Tongue (tissue), 1 donor: ENCODE measurements at regions not wholly inside any gene's neighbourhood (a gene's known extent, or its start where the extent isn't known, plus 50 kb on each side); places are given as distances from the start of the nearest gene placed in this dataset.
"Not testable (repeated sequence)": the region's sequence is repeated elsewhere in the genome, so short reads cannot be mapped to it uniquely, and the experiment has no call there.

ENCODE experiments used
- DNase-seq: peaks from one replicate; pipeline ENCODE4 v3.0.0-alpha.2; 2015

GRCh38 chr14:106006716-106007115 lies 480.3 kb downstream of the TMEM121 start:
- not testable (repeated sequence) for DNase-seq

DNA sequence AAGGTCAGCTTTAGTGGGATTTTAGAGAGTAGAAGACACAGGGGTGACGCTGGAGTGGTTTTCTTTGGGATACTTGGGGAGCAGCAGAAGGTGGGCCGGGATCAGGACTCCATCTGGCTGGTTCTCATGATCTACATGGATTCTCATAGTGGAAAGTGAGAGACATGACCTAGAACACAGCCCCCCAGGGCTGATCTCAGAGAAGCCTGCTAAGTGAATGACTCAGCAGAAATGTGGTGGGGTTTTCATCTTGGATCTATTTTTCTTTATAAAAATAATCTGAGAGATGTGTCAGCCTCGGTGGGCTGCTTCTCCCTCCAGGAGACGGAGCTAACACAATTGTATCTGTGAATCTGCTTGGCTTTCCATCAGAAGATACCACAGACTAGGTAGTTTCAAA lies 484.4 kb downstream of the TMEM121 start:
- DNase-seq: no peak

DNA sequence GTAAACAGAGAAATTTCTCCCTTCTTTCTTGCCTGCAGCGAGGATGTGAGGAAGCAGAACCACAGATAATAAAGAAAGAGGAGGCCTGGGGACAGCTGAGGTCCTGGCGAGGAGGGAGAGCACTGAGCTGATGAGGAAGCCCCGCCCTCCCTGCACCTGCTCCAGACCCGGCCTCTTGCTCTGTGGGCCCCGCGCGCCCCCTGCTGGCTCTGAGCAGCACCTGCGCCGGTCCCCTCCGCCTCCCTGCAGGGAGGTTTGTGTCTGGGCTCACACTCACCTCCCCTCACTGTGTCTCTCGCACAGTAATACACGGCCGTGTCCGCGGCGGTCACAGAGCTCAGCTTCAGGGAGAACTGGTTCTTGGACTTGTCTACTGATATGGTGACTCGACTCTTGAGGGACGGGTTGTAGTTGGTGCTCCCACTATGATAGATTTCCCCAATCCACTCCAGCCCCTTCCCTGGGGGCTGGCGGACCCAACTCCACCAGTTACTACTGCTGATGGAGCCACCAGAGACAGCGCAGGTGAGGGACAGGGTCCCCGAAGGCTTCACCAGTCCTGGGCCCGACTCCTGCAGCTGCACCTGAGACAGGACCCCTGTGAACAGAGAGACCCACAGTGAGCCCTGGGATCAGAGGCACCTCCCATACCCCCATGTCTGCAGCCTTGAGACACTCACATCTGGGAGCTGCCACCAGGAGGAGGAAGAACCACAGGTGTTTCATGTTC lies 485.4 kb downstream of the TMEM121 start:
- DNase-seq: not testable (repeated sequence)

GRCh38 chr14:106012361-106012725 lies 486.0 kb downstream of the TMEM121 start:
- DNase-seq: not testable (repeated sequence)

DNA sequence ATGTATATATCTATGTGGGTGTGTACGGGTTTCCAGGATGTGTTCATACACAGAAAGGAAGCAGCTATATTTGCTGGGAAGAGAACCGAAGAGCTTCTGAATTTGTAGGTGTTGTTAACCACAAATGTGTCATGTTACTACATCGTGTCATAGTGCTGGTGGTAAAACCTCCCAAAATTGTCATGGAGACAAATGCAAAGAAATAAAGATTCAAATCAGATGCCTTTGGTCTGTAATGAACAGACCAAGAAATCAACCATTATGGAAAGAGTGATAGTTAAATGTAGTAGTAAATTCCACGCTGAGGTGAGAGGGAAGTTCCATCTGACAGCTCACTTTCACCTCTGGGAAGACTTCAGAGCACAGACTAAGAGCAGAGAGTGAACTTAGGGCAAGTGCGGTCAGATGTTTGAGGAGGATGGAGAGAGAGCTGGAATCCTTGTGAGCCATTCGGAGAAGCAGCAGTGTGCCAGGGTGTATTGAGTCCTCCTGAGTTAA lies 487.5 kb downstream of the TMEM121 start:
- no peak for DNase-seq

DNA sequence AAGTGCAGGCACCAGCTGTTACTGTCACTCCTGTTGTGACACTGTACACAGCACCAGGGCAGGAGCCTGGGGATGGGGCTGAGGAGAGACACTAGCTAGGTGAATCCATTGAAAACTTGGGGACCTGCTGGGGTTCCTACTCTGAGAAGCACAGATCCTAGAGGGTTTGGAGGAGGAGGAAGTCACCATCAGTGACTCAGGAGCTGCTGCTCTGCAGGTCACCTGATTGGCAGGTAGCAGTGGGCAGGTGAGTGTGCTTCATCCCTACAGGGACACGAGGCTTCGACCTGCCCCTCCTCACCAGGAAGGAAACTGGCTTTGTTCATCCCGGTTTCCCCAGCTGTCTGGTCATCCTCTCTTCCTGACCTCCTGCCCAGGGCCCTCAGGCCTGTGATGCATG lies 491.6 kb downstream of the TMEM121 start:
- DNase-seq: not testable (repeated sequence)

GRCh38 chr14:106021832-106022231 lies 495.4 kb downstream of the TMEM121 start:
- DNase-seq: no peak

DNA sequence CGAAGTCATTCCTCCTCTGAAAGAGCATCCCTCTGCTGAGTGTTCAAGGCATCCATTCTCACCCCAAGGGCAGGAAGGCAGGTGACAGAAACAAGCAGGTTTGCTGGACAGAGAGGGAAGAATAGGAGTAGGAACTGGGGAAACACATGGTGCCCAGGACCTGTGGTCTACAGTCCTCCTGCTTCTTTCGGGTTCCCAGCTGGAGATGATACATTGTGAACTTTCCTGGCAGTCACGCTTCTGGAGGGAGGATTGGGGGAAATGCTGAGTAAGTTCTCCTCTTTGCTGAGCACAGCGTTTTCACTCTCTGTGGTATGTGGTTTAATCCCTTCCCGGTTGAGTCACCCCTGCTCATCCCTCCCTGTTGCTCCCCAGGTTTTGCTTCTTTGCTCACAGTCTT lies 496.3 kb downstream of the TMEM121 start:
- DNase-seq: not testable (repeated sequence)

DNA sequence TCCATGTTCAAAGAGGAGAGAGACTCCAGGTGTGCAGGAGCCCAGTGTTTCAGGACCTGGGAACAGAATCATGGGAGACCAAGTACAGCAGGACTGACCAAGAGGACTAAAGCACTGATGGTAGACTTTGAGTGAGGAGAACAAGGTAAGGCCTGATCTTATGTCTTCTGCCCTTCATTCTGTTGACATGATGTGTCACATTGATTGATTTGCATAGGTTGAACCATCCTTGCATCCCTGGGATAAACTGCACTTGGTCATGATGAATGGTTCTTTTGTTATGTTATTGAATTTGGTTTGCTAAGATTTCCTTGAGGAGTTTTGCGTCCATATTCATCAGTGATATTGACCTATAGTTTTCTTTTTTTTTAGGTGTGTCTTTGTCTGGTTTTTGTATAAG lies 497.0 kb downstream of the TMEM121 start:
- DNase-seq: no peak

DNA sequence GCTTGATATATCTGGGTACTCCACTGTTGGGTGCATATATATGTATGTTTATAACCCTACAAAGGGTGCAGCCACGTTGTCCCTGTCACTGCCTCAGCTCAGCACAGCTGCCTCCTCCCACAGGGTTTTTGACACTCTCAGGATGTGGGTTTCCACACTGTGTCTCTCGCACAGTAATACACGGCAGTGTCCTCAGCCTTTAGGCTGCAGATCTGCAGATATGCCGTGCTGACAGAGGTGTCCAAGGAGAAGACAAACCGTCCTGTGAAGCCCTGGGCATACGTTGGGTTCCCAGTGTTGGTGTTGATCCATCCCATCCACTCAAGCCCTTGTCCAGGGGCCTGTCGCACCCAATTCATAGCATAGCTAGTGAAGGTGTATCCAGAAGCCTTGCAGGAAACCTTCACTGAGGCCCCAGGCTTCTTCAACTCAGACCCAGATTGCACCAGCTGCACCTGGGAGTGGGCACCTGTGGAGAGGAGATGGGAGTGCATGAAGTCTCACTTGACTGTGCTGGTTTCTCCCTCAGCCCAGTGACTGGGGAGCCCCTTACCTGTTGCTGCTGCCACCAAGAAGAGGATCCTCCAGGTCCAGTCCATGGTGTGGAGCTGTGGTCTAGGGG lies 498.7 kb downstream of the TMEM121 start:
- no peak for DNase-seq

GRCh38 chr14:106026026-106026425 lies 499.6 kb downstream of the TMEM121 start:
- no peak for DNase-seq

GRCh38 chr14:106027759-106028158 lies 501.4 kb downstream of the TMEM121 start:
- not testable (repeated sequence) for DNase-seq

GRCh38 chr14:106029959-106030358 lies 503.6 kb downstream of the TMEM121 start:
- no peak for DNase-seq

DNA sequence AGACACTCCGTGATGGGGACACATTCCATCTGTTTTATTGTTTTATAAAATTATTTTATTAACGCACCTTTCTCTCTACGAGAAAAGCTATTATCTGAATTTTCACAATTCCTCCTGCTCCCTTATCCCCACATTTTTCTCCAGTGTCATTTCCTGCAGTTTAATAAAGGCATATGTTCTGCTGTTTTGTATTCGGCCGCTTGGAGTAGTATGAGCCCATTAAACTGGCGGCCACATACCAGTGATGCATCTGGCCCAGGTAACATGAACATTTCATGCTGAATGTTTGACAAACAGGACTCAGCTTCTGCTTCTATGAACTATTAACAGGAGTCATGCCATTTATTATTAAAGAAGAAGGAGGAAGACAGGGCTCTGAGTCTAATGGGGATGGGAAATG lies 511.0 kb downstream of the TMEM121 start:
- DNase-seq: no peak

DNA sequence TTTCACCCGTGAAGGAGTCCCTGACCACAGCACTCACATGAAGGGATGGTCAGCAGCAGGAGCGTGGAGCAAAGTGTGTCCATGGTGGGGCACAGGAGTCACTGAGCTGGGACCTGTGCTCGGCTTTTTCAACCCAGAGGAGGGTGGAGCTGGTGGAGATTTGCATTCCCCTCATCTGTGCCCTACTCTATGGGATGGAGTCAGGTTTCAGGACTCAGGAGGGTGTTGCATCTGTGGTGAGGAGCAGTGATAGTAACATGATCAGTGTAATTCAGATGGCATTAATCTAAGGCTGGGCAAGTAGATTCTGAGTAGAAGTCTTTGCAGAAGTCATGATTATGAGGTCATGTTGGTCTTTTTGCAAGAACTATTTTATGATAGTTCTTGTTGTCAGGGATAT lies 511.9 kb downstream of the TMEM121 start:
- DNase-seq: no peak

DNA sequence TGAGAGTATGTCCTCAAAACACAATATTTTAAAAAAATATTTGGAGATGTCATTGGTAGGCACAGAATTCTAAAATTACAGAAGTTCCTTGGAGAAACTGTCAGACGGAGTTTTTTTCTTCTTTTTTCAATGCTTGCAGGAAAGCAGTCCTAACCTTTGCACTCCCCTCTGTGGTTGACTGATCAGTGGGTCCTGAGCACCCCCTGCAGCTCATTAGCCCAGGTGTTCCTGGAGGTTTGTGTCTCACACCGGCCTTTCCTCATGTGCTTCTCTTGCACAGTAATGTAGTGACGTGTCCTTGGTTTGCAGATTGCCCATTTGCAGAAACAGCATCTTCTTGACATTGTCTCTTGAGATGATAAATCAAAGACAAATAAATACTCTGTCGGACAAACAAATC lies 513.0 kb downstream of the TMEM121 start:
- DNase-seq: no peak

DNA sequence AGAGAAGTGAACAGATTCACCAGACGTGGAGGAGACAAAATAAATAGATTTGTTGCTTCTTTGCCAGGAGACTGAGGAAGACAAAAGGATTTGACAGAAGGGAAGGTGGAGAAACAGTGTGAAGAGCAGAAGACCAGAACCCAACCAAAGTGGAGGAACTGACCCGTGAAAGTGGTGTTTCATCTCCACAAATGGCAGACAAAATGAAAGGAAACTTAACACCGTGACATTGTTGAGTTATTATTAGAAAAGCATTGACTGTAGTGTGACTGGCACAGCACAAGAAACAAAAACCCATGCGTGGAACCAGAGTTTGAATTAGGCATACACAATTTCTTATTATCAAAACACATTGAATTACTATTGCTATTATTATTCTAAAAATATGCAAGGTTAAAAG lies 518.1 kb downstream of the TMEM121 start:
- DNase-seq: no peak

GRCh38 chr14:106044949-106045596 lies 518.7 kb downstream of the TMEM121 start:
- DNase-seq: no peak

- no peak for DNase-seq
Measured at GRCh38 chr14:106051796-106052195, 525.4 kb downstream of the TMEM121 start.

GRCh38 chr14:106055289-106055688 lies 528.9 kb downstream of the TMEM121 start:
- no peak for DNase-seq

- DNase-seq: no peak
Measured at GRCh38 chr14:106058342-106058741, 532.0 kb downstream of the TMEM121 start.

- DNase-seq: no peak
Measured at GRCh38 chr14:106060276-106060975, 534.0 kb downstream of the TMEM121 start.
